GM10266 (cell line): ENCODE measurements at regions not wholly inside any gene's neighbourhood (a gene's known extent, or its start where the extent isn't known, plus 50 kb on each side); places are given as distances from the start of the nearest gene placed in this dataset.
"Not testable (repeated sequence)": the region's sequence is repeated elsewhere in the genome, so short reads cannot be mapped to it uniquely, and the experiment has no call there.

Experiments used
- DNase-seq: peaks from one replicate; pipeline ENCODE4 v3.0.0; 2012; ENCODE audit errors: extremely low spot score
- CTCF ChIP-seq: IDR thresholded peaks from 2 replicates; pipeline ENCODE4 v1.5.1; 2012; ENCODE audit warnings: mild to moderate bottlenecking, low read depth; ENCODE audit not compliant: control insufficient read depth, insufficient read depth; ENCODE audit errors: missing control alignments

DNA sequence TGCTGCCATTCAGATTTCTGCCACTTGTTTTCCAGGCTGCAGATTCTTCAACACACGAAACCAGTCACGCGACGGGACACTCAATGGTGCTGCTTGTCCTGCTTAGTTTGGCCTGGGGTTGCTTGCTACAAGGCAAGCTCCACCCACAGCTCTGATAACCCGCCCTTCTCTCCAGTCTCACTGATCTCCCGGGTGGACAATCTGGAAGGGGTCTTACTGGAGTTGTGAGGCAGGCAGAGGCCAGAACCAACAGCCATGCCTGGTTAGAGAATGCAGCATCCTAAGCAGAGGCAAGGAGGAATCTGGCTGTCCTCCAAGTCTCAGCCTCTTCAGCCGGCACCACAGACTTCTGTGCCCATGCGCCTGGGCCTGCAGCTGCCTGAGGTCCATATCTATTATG lies 119.1 kb downstream of the KCNJ12 start:
- TF ChIP-seq CTCF, result no peak

GRCh38 chr17:21500064-21500463 lies 123.9 kb downstream of the KCNJ12 start:
- TF ChIP-seq CTCF, result no peak
- no peak for DNase-seq

More for the DNA sequence above, 119.1 kb downstream of the KCNJ12 start:
- DNase-seq, result no peak

DNA sequence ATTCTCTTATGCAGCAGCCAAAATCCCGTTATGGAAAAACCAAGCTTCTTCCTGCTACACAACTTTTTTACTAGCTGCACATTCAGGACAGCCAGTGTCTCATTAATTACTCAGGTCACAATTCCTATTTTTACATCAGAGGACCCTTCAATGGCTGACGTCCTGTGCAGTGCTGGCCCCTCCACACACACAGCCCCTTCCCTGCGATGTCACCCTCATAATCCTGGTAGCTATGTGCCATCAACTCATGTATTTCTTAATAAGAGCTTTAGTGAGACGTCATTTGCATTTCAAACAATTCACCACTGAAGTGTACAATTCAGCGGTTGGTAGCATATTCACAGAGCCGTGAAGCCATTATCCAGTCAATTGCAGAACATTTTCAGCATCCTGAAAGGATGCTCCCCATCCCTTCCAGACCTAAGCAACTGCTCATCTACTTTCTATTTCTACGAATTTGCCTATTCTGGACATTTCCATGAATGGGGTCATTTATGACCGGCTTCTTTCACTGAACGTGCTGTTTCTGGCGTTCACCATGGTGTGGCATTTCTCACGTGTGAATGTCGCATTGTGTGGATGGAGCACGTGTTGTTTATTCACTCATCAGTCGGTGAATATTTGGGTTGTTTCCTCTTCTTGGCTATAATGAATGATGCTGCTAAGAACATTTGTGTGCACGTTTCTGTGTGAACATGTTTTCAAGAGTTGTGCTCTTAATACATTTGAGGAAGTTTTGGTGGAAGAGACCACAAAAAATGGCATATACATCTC lies 126.0 kb downstream of the KCNJ12 start:
- DNase-seq, result not testable (repeated sequence)

DNA sequence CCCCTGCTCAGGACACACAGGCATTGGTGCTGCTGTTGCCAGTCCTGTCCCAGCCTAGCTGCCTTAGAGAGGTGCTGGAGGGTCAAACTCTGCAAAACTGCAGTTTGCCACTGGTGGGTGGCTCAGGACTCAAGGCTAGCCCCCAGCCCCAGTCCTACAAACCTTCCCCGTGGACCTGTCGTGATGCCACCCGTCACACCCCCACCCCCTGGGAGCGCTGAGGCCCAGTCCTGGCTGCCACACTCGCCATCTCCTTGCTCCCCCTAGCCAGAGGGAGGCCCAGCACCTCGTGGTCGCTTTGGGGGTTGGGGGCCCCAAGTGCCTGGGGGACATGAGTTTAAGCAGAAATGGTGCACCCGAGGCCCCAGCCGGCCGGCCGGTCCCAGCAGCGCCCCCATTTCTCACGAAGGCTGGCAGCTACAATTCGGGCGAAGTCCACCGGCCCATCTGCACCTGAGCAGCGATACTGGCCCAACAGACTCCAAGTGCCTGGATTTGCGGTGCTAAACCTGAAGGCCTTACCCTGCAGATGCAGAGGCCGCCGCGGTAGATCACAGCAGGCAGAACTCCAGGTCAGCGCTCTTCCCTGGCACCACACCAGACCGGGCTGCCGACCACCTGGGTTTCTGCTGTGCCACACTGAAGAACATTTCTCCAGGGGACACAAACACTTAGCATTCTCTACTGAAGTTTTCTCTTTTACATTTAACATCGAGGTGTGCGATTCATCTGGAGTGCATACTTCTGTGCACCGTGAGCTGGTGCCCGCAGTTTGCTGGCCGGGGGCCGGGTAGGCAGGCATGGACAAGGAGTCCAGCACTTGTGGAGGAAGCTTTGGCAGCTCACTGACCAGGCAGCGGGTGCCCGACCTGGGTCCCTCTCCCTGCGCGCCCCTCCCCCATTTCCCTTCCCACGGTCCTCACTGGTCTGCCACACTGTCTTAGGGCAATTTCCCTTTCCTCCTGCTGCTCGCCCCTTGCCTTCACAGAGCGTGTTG lies 130.0 kb downstream of the KCNJ12 start:
- TF ChIP-seq CTCF, result no peak
- no peak for DNase-seq

DNA sequence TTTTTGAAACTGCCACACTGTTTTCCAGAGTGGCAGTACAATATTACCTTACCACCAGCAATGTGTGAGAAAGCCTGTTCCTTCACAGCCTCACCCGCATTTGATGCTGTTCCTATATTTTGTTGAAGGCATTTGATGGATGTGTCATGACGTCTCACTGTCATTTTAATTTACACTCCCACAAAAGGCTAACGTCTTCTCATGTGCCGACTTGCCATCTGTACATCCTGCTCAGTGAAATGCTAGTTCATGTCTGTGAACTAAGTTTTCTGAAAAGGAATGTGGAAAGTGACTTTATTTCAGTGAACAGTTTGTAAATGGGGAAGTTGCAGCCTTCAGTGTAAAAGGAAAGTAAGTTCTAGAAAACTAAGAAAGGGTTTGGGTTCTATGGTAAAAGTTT lies 131.6 kb downstream of the KCNJ12 start:
- not testable (repeated sequence) for DNase-seq

DNA sequence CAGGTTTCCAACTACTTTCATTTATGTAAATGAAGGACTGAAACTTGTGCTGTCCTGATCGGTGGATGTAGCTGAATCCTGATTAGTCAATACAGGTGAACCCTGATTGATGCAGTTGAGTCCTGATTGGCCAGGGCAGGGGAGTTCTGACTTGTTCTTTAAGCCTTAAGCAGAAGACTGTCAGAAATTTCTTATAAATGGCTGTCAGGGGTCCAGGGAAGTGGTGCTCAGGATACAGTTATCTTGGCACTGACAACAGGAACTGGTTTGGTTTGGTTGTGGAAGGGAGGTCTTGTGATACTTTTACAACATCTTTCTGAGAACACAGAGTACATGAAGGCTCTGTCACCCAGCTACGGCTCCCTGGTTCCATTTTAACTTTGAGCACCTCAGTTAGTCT lies 132.1 kb downstream of the KCNJ12 start:
- no peak for TF ChIP-seq CTCF
- DNase-seq, result no peak

GRCh38 chr17:21509356-21509755 lies 133.2 kb downstream of the KCNJ12 start:
- not testable (repeated sequence) for DNase-seq

DNA sequence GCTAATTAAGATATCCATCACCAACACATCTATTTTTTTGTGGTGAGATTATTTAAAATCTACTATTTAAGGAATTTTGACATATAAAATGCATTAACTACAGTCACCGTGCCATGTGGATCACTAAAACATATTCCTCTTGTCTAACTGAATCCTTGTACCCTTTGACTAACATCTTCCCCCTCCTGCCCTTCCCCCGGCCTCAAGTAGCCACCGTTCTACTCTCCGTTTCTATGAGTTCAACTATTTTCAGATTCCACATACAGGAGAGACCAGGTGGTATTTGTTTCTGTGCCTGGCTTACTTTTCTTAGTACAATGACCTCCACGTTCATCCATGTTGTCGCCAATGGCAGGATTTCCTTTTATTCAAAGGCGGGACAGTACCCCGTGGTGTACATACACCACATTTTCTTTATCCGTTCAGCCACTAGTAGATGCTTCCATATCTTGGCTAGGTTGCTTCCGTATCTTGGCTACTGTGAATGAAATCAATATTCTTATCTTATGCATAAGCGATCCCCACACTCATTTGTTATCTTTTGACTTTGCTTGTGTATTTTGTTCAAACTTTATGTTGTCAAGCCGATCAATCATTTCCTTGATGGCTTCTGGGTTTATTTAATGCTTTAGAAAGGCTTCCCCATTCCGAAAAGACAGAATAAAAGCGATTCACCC lies 134.7 kb downstream of the KCNJ12 start:
- no peak for TF ChIP-seq CTCF
- no peak for DNase-seq
